GM21723 (cell line): ENCODE measurements at regions not wholly inside any gene's neighbourhood (a gene's known extent, or its start where the extent isn't known, plus 50 kb on each side); places are given as distances from the start of the nearest gene placed in this dataset.
"Not testable (repeated sequence)": the region's sequence is repeated elsewhere in the genome, so short reads cannot be mapped to it uniquely, and the experiment has no call there.

Experiments used
- ATAC-seq: cut with Tn5 transposase; IDR thresholded peaks from one replicate; pipeline ENCODE4 v1.9.1; 2021; ENCODE audit warnings: mild to moderate bottlenecking, moderate library complexity; ENCODE audit not compliant: unreplicated experiment

GRCh38 chr15:69552057-69552815 is 99.6 kb downstream of the RPLP1 start:
- ATAC-seq = no peak

- no peak for ATAC-seq
Observed at GRCh38 chr15:69553686-69554085, 101.1 kb downstream of the RPLP1 start.

DNA sequence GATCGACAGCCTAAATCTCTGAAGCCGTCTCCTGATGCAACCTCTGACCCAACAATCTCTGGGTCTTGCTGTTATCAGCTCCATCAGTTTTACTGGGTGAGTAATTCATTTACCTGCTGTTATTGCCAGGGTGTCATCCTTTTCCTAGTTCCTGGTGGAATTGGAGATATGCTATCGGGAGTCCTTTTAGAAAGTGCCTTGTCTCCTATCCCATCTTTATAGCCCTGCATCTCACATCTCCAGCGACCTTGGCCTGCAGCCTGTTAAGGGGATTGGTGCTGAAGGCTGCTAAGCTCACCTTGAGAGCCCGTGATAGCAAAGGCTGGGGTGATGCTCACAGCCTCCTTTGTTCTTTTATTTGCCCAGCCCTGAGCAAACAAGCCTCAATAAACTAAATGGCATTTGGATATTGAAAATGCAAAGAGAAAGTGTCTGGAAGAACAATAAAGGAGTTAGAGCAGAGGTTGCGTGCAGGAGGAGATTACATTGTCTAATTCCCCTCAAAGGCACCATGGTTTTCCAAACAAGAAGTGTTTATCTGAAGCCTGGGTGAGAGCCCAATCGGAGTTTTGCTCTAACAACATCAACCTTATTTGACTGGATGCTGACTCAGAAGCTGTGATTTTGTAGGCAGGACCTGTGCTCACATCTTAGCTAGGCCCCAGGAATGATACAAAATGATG is 101.8 kb downstream of the RPLP1 start:
- no peak for ATAC-seq

DNA sequence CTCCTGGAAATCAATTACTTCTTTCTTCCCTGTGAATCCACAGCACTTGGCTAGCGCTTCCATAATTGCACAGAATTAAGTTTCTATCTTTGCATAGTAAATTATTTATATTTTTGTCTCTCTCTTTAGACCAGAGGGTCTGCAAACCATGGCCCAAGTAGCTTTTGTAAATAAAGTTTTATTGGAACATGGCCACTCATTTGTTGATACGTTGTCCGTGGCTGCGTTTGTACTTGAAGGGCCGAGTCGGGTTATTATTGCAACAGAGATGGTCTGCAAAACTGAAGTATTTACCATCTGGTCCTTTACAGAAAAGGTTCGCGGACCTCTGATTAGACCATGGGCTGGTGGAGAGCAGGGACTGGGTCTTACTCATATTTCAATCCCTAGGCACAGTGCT is 102.5 kb downstream of the RPLP1 start:
- no peak for ATAC-seq

GRCh38 chr15:69556344-69556743 is 103.7 kb downstream of the RPLP1 start:
- no peak for ATAC-seq

DNA sequence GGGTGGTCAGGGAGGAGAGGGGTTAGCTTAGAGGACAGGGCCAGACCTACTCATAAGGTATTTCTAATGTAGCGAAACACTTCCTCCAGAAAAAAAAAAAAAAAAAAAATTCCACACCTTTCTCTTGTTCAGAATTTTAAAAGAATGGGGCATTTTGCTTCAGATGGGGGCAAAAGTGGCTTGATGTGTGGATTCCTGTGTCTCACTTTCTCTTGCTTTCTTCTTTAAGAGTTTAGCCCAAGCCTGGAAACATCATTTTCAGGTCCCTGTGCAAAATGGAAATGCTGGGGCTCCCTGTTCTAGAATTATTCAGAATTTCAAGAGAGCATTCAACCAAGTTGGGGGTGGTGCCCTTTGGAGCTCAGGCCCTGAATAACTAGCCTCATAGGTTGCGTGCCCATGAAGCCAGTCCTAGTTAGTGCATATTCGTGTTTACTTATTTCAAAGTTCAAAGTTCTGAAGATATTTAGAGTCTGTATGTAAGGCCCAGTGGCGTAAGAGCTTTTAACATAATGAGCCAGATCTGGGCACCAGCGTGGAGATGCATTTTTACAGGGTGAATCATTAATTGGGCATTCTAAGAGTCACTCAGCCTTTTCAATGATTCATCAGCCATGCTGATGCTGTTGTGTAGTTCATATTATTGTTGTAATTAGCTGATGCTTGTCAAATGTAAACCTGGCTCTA is 104.5 kb downstream of the RPLP1 start:
- ATAC-seq = no peak

DNA sequence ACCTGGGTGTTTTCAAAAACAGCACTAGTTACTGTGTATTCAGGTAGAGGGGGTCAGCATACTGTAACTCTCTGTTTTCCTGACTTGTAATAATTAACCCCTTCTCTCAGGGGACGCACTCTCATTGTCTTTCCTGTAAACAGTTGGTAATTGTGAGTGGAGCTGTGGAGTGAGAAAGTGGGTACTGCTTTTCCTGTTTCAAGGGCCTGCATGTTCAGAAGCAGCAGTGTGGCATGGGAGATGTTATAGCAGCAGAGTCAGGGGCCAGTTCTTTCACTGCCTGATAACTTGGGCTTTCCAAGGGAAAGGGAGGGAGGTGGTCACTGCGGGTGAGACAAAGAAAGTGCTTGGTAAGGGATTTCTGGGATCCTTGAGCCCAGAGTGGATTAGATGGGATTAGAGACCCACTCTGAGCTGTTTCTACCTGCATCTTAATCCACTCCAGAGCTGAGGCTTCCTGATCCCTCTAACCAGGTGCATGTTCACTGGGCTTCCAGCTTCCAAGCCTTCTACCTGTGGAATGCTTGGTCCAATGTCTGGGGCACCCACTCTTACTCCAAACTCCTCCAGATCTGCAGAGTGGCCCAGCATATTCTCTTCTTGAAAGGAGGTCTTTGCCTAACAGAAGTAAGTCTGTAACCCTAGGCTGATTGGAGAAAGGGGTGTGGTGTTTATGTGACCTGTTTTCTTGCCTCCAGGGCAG is 105.2 kb downstream of the RPLP1 start:
- ATAC-seq = no peak

DNA sequence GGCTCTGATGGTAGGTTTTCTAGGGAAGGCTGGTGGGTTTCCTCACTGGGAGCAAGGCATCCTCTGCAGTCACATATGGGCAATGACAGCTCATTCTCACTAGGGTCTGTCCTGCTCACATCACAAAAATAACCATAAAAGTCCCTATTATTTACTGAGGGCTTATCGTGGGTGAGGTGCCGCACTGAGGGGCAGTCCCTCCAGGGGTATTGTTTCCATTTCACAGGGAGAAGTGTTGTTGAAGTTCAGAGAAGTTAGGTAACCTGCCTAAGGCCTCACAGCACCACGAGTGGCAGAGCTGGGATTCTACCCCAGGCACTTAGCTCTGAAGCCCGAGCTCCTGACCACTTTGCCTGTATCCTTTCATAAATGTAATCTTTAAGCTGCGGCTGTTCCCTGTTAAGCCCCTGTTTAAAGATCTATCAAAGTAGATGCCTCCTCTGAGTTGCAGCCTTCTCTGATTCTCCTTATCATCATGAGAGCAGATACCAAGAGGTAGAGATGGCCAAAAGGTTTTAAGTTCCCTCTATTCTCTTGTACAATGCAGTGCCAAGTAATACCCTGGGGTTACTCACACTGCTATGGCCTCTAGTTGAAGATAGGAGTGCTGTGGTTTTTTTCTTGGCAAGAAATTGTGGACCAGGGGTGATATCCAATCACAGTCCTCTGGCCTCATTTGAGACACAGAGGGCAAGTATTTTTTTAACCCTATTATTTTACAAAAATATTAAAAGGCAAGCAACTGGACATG is 107.0 kb downstream of the RPLP1 start:
- no peak for ATAC-seq

- no peak for ATAC-seq
Observed at GRCh38 chr15:69561071-69561784, 108.6 kb downstream of the RPLP1 start.

GRCh38 chr15:69562116-69562515 is 109.5 kb downstream of the RPLP1 start:
- no peak for ATAC-seq

DNA sequence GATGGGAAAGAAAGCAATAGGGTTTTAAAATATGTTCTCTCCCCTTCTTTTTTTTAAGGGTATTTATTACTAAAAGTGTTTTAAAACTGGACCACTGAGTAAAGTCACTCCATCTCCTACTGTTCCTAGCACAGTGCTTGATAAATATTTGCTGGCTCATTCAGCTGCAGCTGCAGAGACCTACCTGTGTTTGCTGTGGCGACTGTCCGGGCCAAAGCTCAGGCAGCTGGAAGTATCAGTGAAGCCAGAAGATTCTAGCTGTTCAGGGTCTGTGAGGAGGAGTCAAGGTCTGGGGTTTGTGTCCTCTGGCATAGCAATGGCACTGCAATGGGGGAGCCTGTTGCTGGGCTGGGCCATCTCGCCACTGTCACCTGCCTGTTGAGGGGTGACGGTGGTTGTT is 109.9 kb downstream of the RPLP1 start:
- no peak for ATAC-seq

DNA sequence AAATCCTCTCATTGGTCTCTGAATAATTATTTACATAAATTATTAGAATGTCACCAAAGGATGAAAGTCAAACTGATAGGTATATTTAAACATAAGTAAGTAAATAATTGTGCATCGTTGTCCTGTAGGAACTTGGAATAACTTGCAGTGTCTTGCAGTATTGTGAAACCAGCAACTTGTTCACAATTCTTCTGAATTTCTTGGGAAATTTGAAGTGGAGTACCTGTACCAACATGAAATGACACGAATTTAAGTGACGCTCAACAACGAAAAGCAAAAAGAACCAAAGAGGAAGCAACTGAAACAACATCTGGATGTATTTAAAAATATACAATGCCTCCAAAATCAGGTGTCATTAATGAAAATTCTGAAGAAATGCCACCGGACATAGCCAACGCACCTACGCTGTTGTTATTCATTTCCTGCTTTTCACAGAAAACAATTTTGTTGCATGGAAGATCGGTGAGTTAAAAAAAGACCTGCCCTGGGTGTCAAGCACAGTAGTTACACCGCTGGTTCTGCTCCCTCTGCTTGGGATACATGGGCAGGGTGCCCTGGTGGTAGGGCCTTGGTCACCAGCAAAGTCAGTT is 112.5 kb downstream of the RPLP1 start:
- no peak for ATAC-seq

- not testable (repeated sequence) for ATAC-seq
Observed at GRCh38 chr15:69567238-69567760, 114.7 kb downstream of the RPLP1 start.

DNA sequence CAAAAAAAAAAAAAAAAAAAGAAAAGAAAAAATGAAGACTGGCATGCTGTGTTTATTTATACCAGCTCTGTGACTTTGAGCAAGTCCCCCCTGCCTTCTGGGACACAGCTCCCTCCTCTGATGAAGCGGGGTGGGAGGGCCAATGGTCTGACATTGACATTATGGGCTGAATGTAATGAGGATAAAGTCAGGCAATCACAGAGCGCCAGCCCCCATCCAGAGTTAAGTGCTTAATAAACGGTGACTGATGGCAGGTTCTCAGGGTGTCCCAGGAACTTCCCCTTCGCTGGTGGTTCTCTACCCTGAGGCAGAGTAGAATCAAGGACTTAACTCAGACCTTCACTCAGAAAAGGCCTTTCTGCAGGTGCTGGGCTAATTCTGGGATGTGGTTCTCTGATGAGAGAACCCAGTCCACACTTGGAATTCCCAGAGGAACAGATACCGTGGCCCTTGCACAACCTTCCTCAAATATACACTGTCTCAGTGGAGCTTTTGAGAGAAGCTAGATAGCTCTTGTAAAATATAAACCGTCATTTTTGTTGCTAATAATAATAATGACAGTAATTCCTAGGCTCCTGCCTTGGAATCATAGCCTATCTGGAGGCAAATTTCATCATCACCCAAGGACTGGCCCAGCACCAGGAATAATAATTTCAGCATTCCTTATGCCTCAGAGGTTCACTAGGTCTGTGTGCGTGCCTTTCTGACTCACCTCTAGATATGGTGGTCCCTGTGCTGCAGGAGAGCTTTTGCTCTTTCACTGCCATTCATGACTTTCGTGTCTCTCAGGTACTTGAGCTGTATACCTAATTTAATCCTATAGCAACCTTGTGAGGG is 115.8 kb downstream of the RPLP1 start:
- ATAC-seq = no peak

DNA sequence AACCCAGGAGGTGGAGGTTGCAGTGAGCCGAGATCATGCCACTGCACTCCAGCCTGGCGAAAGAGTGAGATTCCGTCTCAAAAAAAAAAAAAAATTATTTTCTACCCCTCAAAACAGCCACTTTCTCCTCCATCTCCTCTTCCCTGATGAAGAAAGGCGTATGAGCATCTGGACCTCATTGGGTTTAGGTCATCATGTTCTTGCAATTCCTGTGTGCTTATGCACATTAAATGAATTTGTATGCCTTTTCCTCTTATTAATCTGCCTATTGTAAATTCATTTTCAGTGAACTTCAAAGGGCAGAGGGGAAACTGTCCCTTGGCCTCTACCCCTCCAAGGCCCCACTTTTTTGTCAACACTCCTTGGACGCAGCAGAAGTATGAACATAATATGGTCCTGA is 117.8 kb downstream of the RPLP1 start:
- no peak for ATAC-seq

DNA sequence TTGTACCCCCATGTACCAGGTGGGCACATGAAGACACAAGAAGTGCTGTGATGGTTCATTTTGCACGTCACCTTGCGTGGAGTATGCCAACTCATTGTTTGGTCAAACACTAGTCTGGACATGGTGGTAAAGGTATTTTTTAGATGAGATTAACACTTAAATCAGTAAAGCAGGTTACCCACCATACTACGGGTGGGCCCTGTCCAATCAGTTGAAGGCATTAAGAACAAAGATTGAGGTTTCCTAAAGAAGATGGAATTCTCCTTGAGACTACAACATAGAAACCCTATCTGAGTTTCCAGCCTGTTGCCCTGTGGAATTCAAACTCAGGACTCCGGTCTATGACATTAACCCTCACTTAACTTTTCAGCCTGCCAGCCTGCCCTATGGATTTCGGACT is 118.4 kb downstream of the RPLP1 start:
- no peak for ATAC-seq

- ATAC-seq = not testable (repeated sequence)
Observed at GRCh38 chr15:69573278-69573677, 120.7 kb downstream of the RPLP1 start.

- no peak for ATAC-seq
Observed at GRCh38 chr15:69573815-69574475, 121.3 kb downstream of the RPLP1 start.
